H7 (cell line): ENCODE measurements at regions not wholly inside any gene's neighbourhood (a gene's known extent, or its start where the extent isn't known, plus 50 kb on each side); places are given as distances from the start of the nearest gene placed in this dataset.

Source experiments
- DNase-seq: peaks from one replicate; pipeline ENCODE4 v3.0.0; 2012
- H3K27me3 ChIP-seq: 2 replicates; pipeline ENCODE4 v1.6.0; 2011; ENCODE audit warnings: mild to moderate bottlenecking, low read length; ENCODE audit not compliant: control insufficient read depth, insufficient read depth
- H3K36me3 ChIP-seq: replicated peaks from 2 replicates; pipeline ENCODE4 v1.5.1; 2011; ENCODE audit warnings: low read length; ENCODE audit not compliant: control insufficient read depth, insufficient read depth
- H3K4me3 ChIP-seq: 2 replicates; pipeline ENCODE4 v1.5.1; 2011; ENCODE audit warnings: low read depth, mild to moderate bottlenecking, control low read depth, low read length, moderate library complexity; ENCODE audit not compliant: insufficient read depth

DNA sequence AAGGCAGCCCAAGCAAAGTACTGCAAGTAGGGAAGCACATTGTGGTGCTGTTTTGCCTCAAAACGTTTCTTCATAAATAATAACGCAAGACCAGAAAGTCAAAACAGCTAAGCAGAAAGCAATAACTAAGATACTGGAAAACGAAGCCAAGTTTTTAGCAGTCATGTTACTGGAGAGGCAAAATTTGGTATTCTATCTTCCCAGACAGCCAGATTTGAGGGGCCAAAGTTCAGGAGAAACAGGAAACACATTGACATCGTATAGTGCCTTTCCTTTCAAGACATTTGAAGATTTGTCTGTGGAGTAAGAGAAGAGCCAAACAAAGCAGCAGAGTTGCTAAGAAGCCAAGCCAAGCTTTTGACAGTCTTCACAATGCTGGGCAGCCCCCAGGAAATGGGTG is 843.6 kb upstream of the NECTIN3 start:
- no peaks in the 10 kb centered on the region for H3K27me3 ChIP-seq
- DNase-seq: no peak
- no peak overlapping the region for H3K4me3 ChIP-seq
- H3K36me3 ChIP-seq: no peaks in the 10 kb centered on the region

DNA sequence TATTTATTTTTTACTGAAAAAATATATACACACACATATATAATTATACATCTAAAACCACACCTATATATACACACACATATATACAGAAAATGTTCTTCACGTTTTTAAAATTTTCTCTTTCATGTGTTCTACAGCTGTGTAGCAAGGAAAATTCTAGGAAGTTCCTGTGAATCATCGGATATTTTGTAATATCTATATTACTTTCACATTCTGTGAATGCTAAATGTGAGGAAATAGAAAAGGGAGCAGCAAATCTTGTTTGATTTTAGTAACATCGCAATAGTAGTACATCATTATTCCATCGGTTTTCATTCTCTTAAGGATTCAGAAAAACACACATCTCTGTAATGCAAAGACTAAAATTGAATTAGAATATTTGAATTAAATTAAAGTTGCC is 836.8 kb upstream of the NECTIN3 start:
- H3K36me3 ChIP-seq: no peaks in the 10 kb centered on the region
- H3K27me3 ChIP-seq: no peaks in the 10 kb centered on the region
- H3K4me3 ChIP-seq: no peak overlapping the region
- no peak for DNase-seq

DNA sequence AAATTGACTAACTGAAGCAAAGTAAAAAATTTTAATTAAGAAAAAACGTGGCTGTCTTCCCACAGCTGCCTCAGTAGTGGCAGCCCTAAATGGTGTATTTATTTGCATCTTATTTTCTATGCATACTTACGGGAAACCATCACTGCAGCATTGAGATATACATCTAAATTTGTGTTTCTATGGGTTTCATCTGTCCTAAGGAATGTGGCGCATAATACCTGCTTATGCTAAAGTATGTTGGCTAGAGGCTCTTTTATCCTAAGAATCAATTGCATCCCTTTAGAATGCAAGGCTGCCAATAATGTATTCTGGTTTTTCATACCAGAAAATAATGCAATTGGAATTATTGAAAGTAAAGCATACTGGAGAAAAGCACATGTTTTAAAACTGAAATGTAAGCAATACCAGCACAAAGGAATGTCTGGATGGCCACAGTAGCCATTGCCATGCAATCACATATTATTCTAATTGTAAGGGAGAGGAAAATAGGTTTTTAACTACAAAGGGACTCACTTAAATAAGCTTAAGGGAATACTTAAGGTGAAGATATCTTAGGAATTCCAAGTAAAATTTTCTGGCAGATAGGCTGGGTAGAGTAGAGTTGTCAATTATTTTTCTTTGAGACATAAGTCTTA is 834.5 kb upstream of the NECTIN3 start:
- no peak for DNase-seq
- Histone ChIP-seq H3K27me3 (no peaks in the 10 kb centered on the region), H3K4me3 (no peak overlapping the region), H3K36me3 (no peaks in the 10 kb centered on the region)

DNA sequence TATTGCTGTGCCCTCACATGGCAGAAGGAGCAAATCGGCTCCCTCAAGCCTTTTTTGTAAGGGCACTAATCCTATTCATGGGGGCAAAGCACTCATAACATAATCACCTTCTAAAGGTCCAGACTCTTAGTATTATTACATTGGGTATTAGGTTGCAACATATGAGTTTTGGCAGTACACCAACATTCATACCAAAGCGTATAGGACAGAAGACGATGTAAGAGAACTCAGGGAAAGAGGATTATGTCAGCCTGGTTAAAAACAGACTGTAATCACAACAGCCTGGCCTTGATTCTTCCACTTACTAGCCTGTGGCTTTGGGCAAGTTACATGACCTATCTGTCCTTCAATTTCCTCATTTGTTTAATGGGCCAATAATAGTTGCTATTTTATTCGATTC is 828.5 kb upstream of the NECTIN3 start:
- Histone ChIP-seq H3K4me3 (no peak overlapping the region), H3K36me3 (no peaks in the 10 kb centered on the region), H3K27me3 (no peaks in the 10 kb centered on the region)
- no peak for DNase-seq

DNA sequence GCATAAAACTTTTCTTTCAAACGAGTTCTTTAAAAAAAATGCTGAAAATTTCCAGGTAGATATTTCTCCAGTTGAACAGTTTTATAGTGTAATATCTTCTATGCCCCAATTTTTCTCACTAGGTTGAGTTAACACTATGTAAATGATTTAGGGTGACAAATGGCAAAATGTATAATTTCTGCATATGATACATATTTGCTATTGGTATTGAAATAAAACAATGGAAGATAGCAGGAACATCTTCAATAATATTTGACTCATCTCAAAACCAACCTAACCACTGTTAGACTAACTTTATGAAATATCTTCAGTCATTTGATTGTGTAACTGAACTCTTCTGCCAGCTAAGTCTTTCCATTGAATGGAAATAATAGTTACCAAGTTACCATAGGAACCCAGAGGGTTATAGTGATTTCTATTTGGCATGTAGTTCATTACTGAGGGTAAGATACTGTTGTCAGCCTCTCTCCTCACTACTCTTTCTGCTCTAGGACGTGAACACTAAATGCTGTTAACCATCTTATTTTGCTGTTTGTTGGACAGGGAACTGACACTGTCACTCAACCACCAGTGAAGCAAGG is 824.7 kb upstream of the NECTIN3 start:
- Histone ChIP-seq H3K4me3 (no peak overlapping the region), H3K36me3 (no peaks in the 10 kb centered on the region), H3K27me3 (no peaks in the 10 kb centered on the region)
- DNase-seq: no peak

DNA sequence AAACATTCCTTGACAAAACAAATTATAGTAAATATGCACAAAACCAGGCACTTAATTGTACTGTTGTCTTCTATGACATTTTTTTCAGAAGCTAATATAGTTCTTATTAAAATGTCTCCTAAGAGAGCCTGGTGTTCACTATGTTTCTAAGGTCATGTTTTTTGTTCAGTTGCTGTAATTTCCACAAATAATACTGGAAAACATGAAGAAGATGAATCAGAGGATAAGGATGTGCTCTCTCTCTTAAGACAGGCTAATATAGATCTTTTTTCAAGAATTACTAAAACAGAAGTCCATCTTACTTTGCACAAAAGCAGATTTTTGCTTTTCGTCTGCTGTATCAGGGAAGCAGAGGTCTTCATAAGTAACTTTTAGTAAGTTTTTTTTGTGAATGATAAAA is 823.0 kb upstream of the NECTIN3 start:
- no peaks in the 10 kb centered on the region for H3K36me3 ChIP-seq
- no peak for DNase-seq
- no peak overlapping the region for H3K4me3 ChIP-seq
- no peaks in the 10 kb centered on the region for H3K27me3 ChIP-seq

DNA sequence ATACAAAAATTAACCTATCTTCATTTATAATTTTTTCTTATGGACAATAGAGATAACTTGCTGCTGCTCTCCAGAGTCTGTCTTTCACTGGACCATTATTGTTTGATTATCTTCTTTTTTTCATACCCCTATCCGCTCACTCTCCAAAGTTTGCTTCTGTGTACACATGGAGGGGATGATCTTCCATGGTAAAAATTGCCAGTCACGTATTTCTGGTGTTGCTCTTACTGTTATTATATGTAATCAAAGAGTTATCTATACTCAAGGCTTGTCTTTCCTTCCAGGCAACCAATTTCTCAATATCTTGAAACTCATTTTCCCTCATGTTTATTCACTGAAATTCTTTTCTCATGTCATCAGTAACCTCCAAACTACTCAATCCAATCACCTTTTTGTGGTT is 817.8 kb upstream of the NECTIN3 start:
- Histone ChIP-seq H3K4me3 (no peak overlapping the region), H3K27me3 (no peaks in the 10 kb centered on the region)
- no peak for DNase-seq

DNA sequence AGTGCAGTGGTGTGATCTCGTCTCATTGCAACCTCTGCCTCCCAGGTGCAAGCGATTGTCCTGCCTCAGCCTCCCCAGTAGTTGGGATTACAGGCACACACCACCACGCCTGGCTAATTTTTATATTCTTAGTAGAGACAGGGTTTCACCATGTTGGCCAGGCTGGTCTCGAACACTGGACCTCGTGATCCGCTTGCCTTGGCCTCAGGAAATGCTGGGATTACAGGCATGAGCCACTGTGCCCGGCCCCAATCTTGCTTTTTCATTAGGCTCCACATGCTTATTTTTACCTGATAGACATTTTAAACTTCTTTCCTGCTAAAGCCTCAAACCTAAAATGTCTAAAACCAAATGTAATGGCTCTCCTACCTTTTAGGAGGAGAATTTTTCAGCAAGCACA is 817.0 kb upstream of the NECTIN3 start:
- no peak for DNase-seq
- H3K27me3 ChIP-seq: no peaks in the 10 kb centered on the region
- H3K36me3 ChIP-seq: no peaks in the 10 kb centered on the region
- H3K4me3 ChIP-seq: no peak overlapping the region

More for the DNA sequence above, 817.8 kb upstream of the NECTIN3 start:
- H3K36me3 ChIP-seq: no peaks in the 10 kb centered on the region

DNA sequence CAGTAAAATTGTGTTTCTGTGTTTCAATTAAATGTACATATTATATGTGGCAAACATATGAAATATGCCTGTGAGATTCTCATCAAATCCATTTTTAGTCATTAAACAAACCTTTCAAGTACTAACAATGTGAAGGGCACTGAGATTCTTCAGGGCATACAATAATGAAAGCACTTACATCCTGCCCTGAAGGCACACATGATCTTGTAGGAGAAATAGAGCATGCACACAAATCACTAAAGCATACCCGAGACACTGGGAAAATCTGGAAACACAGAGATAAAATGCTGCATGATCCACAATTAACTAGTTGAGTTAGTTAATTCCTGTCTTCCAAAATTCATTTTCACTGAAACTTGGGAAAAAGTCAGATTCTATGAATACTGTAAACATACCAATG is 810.5 kb upstream of the NECTIN3 start:
- H3K36me3 ChIP-seq: no peaks in the 10 kb centered on the region
- H3K27me3 ChIP-seq: no peaks in the 10 kb centered on the region
- H3K4me3 ChIP-seq: no peak overlapping the region
- no peak for DNase-seq

DNA sequence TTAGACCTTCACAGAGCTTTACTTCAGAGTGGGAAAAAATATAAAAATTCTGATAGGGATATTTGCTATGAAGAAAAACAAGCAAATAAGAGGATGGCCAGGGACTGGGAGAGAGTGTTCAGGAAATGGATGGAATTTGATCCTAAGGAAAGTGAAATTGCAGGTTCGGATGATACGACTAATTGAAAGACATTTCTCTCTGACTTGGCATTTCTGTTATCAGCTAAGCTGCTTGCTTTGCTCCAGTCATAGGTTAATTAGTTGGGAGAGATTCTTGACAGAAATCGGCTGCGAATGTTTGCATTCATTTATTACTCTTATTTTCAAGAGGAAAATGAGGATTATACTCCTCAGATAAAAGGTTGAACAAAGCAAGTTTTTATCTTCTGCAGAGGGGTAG is 808.7 kb upstream of the NECTIN3 start:
- no peaks in the 10 kb centered on the region for H3K27me3 ChIP-seq
- DNase-seq: no peak
- no peaks in the 10 kb centered on the region for H3K36me3 ChIP-seq
- no peak overlapping the region for H3K4me3 ChIP-seq

DNA sequence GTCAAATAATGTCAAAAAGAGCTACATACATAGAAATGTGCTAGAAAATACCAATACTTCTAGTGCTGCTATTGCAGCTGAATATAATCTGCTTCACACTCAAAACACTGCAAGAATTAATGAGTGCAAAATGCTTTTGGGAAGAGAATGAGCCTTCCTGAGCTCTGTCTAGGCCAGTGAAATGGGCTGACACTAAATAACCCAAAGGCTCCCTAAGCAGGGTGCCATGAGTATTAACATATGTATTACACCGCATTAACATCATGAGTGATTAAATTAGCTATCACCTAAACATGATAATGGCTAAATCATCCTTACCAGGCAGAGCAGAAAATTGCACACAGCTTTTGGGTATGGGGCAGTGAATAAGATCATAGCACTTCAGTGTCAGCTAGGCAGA is 806.3 kb upstream of the NECTIN3 start:
- peak; percentile 4 for DNase-seq
- Histone ChIP-seq H3K4me3 (no peak overlapping the region), H3K36me3 (no peaks in the 10 kb centered on the region), H3K27me3 (no peaks in the 10 kb centered on the region)

DNA sequence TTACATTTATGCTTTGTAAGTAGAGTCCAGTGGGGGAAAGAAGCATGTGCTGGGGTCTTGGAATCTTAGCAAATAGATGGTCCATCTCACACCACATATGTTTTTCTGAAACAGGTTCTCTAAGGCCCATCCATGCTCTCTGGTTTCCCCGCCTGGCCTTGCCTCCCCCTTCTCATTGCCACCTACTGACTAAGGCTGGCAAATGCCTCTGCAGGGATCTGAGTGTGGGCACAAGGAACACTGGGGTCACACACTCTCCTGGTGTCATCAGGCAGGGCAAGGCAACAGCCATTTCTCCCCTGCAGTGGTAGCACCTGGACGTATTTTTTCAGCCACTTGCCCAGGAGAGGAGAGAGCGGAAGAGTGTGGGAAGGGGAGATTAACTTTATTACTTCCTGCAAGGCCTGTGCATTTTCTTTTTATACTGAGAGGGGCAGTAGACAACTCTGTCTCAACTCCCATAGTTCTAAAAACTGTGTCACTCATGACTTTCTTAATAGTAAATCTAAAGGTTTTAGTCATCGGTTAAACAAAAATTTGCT is 804.2 kb upstream of the NECTIN3 start:
- no peaks in the 10 kb centered on the region for H3K36me3 ChIP-seq
- H3K27me3 ChIP-seq: no peaks in the 10 kb centered on the region
- H3K4me3 ChIP-seq: no peak overlapping the region
- no peak for DNase-seq

DNA sequence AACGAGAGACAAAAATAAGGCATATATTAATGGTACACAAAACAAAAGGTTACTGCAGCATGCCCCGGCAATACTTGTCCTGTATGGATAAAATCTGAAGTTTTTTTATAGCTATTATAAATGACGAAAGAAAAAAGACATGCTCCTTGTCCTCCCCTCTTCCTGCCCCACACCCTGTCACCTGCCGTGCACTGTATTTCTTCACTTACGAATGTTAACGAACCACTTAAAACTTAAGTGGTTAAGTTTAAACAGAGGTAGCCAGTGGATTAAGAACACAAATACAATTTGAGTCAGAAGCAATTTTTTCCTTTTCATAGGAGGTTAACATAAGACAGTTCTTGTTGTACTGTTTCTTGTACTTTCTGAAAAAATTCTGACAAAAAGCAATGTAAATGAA is 799.1 kb upstream of the NECTIN3 start:
- Histone ChIP-seq H3K36me3 (no peaks in the 10 kb centered on the region), H3K4me3 (no peak overlapping the region), H3K27me3 (no peaks in the 10 kb centered on the region)
- no peak for DNase-seq

DNA sequence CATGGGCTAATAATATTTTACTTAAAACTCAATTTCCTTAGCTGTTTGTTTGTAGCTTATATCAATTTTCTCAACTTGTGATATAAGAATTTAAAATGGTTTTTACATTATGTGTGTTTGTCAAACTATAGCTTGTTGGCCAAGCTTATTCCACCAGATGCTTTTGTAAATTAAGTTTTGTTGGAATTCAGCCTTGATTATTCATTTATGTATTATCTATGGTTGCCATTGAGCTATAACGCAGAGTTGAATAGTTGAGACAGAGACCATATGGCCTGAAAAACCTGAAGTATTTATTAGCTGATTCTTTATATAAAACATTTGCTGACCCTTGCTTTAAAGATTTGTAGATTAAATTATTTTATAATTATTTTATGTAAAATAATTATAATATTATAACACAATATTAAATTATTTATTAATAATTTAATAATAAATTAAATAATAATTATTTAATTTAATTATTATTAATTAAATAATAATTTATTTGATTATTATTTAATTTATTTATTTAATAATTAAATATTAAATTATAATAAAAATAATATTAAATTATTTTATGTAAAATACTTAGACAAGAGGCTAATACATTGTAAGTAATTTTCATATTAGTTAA is 779.6 kb upstream of the NECTIN3 start:
- DNase-seq: no peak
- H3K4me3 ChIP-seq: no peak overlapping the region
- H3K36me3 ChIP-seq: no peaks in the 10 kb centered on the region
- no peaks in the 10 kb centered on the region for H3K27me3 ChIP-seq

DNA sequence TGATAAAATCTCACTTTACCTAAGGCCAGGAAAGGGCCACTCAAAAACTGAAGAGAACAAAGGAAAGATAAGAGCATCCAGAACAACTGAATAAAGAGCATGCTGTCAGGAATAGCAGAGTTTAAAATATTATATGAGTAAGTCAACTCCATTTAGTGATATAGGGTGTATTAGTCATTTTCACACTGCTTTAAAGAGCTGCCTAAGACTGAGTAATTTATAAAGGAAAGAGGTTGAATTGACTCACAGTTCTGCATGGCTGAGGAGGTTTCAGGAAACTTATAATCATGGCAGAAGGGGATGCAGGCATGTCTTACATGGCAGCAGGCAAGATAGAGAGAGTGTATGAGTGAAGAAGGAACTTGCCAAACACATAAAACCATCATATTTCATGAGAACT is 778.0 kb upstream of the NECTIN3 start:
- DNase-seq: no peak
- H3K4me3 ChIP-seq: no peak overlapping the region
- no peaks in the 10 kb centered on the region for H3K27me3 ChIP-seq
- no peaks in the 10 kb centered on the region for H3K36me3 ChIP-seq
